ENCODE measurements at regions not wholly inside any gene's neighbourhood (a gene's known extent, or its start where the extent isn't known, plus 50 kb on each side); places are given as distances from the start of the nearest gene placed in this dataset.

GRCh38 chr14:84856751-84857534, 673.0 kb upstream of the FLRT2 start:
- H3K27me3 ChIP-seq (ENCODE audit: control insufficient read depth, insufficient read depth, low read length) = no peaks in the 10 kb centered on the region
- ATAC-seq = no peak
- H3K27ac Mint-ChIP-seq = no peak overlapping the region
- H3K36me3 Mint-ChIP-seq = no peaks in the 10 kb centered on the region
- no CpG with 5 or more reads among the region's 1 CpG for WGBS (ENCODE audit: insufficient coverage)
- no peaks in the 10 kb centered on the region for H3K9me3 ChIP-seq (ENCODE audit: control insufficient read depth, insufficient read depth, low read length)
- H3K27ac ChIP-seq (ENCODE audit: low read length) = no peak overlapping the region
- H3K4me1 ChIP-seq (ENCODE audit: control insufficient read depth, insufficient read depth, low read length) = no peaks in the 10 kb centered on the region
- no peaks in the 10 kb centered on the region for H3K36me3 ChIP-seq (ENCODE audit: control insufficient read depth, insufficient read depth, low read length)
- TF ChIP-seq CTCF (IDR thresholded peaks at IDR 0.05) = no peak
- intact Hi-C loops (cut with micrococcal nuclease) = no loop called here
- peaks cover 11 to 15% of the 10 kb centered on the region in 2 donors for H3K9me3 Mint-ChIP-seq
- no peak overlapping the region for H3K4me3 Mint-ChIP-seq
- H3K4me3 ChIP-seq (ENCODE audit: low read length) = no peak overlapping the region
- H3K4me1 Mint-ChIP-seq = no peaks in the 10 kb centered on the region
- no peaks in the 10 kb centered on the region for H3K27me3 Mint-ChIP-seq (ENCODE audit: low read depth in 2 of 2)
- DNase-seq = no peak

DNA sequence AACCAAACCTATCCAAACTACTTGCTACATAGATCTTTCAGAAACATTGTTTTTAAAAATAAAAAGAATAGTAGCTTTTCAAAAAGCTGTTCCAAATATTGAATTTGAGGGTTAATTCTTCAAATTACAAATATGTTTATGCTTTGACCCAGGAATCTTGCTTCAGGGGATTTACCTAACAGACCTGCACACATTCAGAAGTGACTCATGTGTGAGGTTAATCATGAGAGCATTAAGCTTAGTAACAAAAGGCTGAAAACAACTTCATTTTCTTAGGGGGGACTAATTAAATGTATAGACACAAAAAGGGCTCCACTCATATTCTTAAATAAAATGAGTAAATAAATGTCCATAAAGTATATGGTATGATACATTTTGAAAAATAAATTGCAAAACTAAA, 672.4 kb upstream of the FLRT2 start:
- ATAC-seq = no peak
- peaks cover 11 to 15% of the 10 kb centered on the region in 2 donors for H3K9me3 Mint-ChIP-seq
- no peak for TF ChIP-seq CTCF (IDR thresholded peaks at IDR 0.05)
- no peaks in the 10 kb centered on the region for H3K27me3 Mint-ChIP-seq (ENCODE audit: low read depth in 2 of 2)
- DNase-seq = no peak
- no peaks in the 10 kb centered on the region for H3K36me3 Mint-ChIP-seq
- H3K36me3 ChIP-seq (ENCODE audit: control insufficient read depth, insufficient read depth, low read length) = no peaks in the 10 kb centered on the region
- no peak overlapping the region for H3K27ac ChIP-seq (ENCODE audit: low read length)
- H3K4me3 Mint-ChIP-seq = no peak overlapping the region
- H3K27me3 ChIP-seq (ENCODE audit: control insufficient read depth, insufficient read depth, low read length) = no peaks in the 10 kb centered on the region
- H3K27ac Mint-ChIP-seq = no peak overlapping the region
- intact Hi-C loops (cut with micrococcal nuclease) = no loop called here
- no peak overlapping the region for H3K4me3 ChIP-seq (ENCODE audit: low read length)
- H3K4me1 ChIP-seq (ENCODE audit: control insufficient read depth, insufficient read depth, low read length) = no peaks in the 10 kb centered on the region
- no peaks in the 10 kb centered on the region for H3K4me1 Mint-ChIP-seq
- no peaks in the 10 kb centered on the region for H3K9me3 ChIP-seq (ENCODE audit: control insufficient read depth, insufficient read depth, low read length)

DNA sequence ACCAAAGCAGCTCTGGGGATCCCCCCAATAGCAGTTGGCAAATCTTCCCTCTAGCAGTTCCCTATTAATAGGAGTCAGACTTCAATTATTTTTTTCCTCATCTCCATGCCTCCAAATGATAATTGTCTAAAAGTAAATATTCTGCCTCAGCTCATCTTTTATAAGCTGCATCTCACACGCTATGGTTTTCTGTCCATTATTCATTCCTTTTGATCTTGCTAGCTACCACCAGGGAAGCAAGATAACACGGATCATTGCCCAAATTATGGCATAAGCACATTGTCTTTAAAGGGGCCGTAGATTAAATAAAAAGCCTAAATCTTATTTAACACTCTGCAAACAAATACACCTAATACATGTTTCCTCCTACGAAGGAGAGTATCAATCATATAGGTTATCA, 670.8 kb upstream of the FLRT2 start:
- Histone ChIP-seq H3K27me3 (ENCODE audit: control insufficient read depth, insufficient read depth, low read length) (no peaks in the 10 kb centered on the region), H3K9me3 (ENCODE audit: control insufficient read depth, insufficient read depth, low read length) (no peaks in the 10 kb centered on the region), H3K4me3 (ENCODE audit: low read length) (no peak overlapping the region), H3K27ac (ENCODE audit: low read length) (no peak overlapping the region), H3K4me1 (ENCODE audit: control insufficient read depth, insufficient read depth, low read length) (no peaks in the 10 kb centered on the region), H3K36me3 (ENCODE audit: control insufficient read depth, insufficient read depth, low read length) (no peaks in the 10 kb centered on the region)
- no peak for DNase-seq
- 76% methylated on average over 2 of the region's 4 CpGs for WGBS (ENCODE audit: insufficient coverage)
- TF ChIP-seq CTCF (IDR thresholded peaks at IDR 0.05) = no peak
- intact Hi-C loops (cut with micrococcal nuclease) = no loop called here
- H3K27ac Mint-ChIP-seq = no peak overlapping the region
- H3K27me3 Mint-ChIP-seq (ENCODE audit: low read depth in 2 of 2) = no peaks in the 10 kb centered on the region
- H3K9me3 Mint-ChIP-seq = peaks cover 10 to 14% of the 10 kb centered on the region in 2 donors
- peaks cover 4% of the 10 kb centered on the region for H3K36me3 Mint-ChIP-seq
- H3K4me3 Mint-ChIP-seq = no peak overlapping the region
- H3K4me1 Mint-ChIP-seq = no peaks in the 10 kb centered on the region
- no peak for ATAC-seq

Data from natural killer cell (primary cell).